HCT116 (cell line): ENCODE measurements at regions not wholly inside any gene's neighbourhood (a gene's known extent, or its start where the extent isn't known, plus 50 kb on each side); places are given as distances from the start of the nearest gene placed in this dataset.

ENCODE experiments used
- ATAC-seq: fragments of 200-7000 bp; cut with Tn5 transposase; 2 replicates; pipeline ENCODE4 v1.9.1; 2020; ENCODE audit warnings: mild to moderate bottlenecking, moderate library complexity
- BruUV-seq: library from RNA; stranded (reverse); fragments of 400-500 nt; replicated peaks from 2 replicates; lab custom pipeline; 2021; lab: Mats Ljungman, UMichigan
- CTCF ChIA-PET: fragments of 300-600 bp; sonication (Branson Sonifier 250); formaldehyde crosslinking; loops from one replicate; lab custom pipeline; 2021; ENCODE audit warnings: antibody characterized with exemption; lab: Charles Lee
- POLR2A ChIA-PET: fragments of 300-600, 350-600 bp; sonication (Branson Sonifier 250); formaldehyde crosslinking; loops from one replicate; lab custom pipeline; 2021; ENCODE audit warnings: antibody characterized with exemption; lab: Charles Lee
- RAD21 ChIA-PET, 2 experiments: fragments of 300-600 bp; sonication (Branson Sonifier 250); formaldehyde crosslinking; loops; one replicate each; lab custom pipeline; 2023; ENCODE audit warnings: low total read pairs in 2 of 2; ENCODE audit not compliant: uncharacterized antibody in 2 of 2, unreplicated experiment in 2 of 2, low non-redundant PET in 1 of 2; lab: Charles Lee
- DNase-seq: peaks from one replicate; pipeline ENCODE4 v3.0.0-alpha.2; 2010; ENCODE audit warnings: low read depth, low spot score
- H2AFZ ChIP-seq: fragments of 200-600 bp; shearing (Covaris generic), sonication (generic); 2 replicates; pipeline ENCODE4 v1.6.1; 2017; ENCODE audit warnings: low read depth, mixed run types, mixed read lengths, antibody characterized with exemption, low read length; ENCODE audit not compliant: poor library complexity, severe bottlenecking
- H3K27ac ChIP-seq: 2 replicates; pipeline ENCODE4 v1.5.1; 2012; ENCODE audit warnings: low read depth, low read length
- H3K27me3 ChIP-seq: fragments of 200-600 bp; sonication (generic); 2 replicates; pipeline ENCODE4 v1.6.1; 2016; ENCODE audit warnings: mixed run types, low read length, mixed read lengths; ENCODE audit not compliant: insufficient read depth
- H3K36me3 ChIP-seq, 2 experiments: fragments of 200-500 bp in 1 of 2; fragments of 200-600 bp in 1 of 2; sonication (Bioruptor generic) in 1 of 2; sonication (generic) in 1 of 2; 2 replicates each; pipeline versions ENCODE4 v1.5.1 to v1.6.1; 2014 to 2016; ENCODE audit warnings: low read length in 2 of 2, inconsistent platforms in 1 of 2, mixed read lengths in 1 of 2, mixed run types in 1 of 2; ENCODE audit not compliant: insufficient read depth in 2 of 2, control insufficient read depth in 1 of 2
- H3K4me1 ChIP-seq, 2 experiments: fragments of 200-600 bp in 1 of 2; sonication (generic) in 1 of 2; 2 replicates each; pipeline versions ENCODE4 v1.5.1 to v1.6.1; 2012 to 2017; ENCODE audit warnings: low read length in 2 of 2, inconsistent platforms in 1 of 2, mild to moderate bottlenecking in 1 of 2, mixed read lengths in 1 of 2, mixed run types in 1 of 2, moderate library complexity in 1 of 2; ENCODE audit not compliant: insufficient read depth in 2 of 2, control insufficient read depth in 1 of 2
- H3K4me2 ChIP-seq: fragments of 200-600 bp; sonication (generic); 2 replicates; pipeline ENCODE4 v1.6.1; 2017; ENCODE audit warnings: mixed run types, low read length, mixed read lengths
- H3K4me3 ChIP-seq, 2 experiments: fragments of 200-600 bp in 1 of 2; sonication (generic) in 1 of 2; replicated peaks in 1 of 2; 2 replicates each; pipeline ENCODE4 v1.5.1; 2011 to 2016; ENCODE audit warnings: low read length in 2 of 2, control low read depth in 1 of 2, low read depth in 1 of 2, mild to moderate bottlenecking in 1 of 2, mixed read lengths in 1 of 2, mixed run types in 1 of 2
- H3K79me2 ChIP-seq: fragments of 200-600 bp; sonication (generic); 2 replicates; pipeline ENCODE4 v1.6.1; 2017; ENCODE audit warnings: mild to moderate bottlenecking, mixed run types, low read length, moderate library complexity, mixed read lengths; ENCODE audit not compliant: insufficient read depth
- H3K9ac ChIP-seq: fragments of 200-600 bp; sonication (generic); 2 replicates; pipeline ENCODE4 v1.6.1; 2016; ENCODE audit warnings: low read length, mixed read lengths
- H3K9me2 ChIP-seq: fragments of 200-600 bp; sonication (generic), shearing (Covaris generic); 2 replicates; pipeline ENCODE4 v1.6.1; 2017; ENCODE audit warnings: mixed run types, mild to moderate bottlenecking, moderate library complexity; ENCODE audit not compliant: insufficient read depth
- H3K9me3 ChIP-seq, 2 experiments: fragments of 200-500 bp in 1 of 2; fragments of 200-600 bp in 1 of 2; sonication (Bioruptor generic) in 1 of 2; sonication (generic) in 1 of 2; 2 replicates each; pipeline ENCODE4 v1.6.1; 2014 to 2017; ENCODE audit warnings: low read length in 2 of 2, mixed read lengths in 2 of 2, inconsistent platforms in 1 of 2, low read depth in 1 of 2, mild to moderate bottlenecking in 1 of 2, mixed run types in 1 of 2, moderate library complexity in 1 of 2; ENCODE audit not compliant: control insufficient read depth in 1 of 2, insufficient read depth in 1 of 2
- H4K20me1 ChIP-seq: fragments of 200-600 bp; sonication (generic), shearing (Covaris generic); 2 replicates; pipeline ENCODE4 v1.6.1; 2017; ENCODE audit warnings: mixed run types, mild to moderate bottlenecking, moderate library complexity; ENCODE audit not compliant: insufficient read depth
- CBX3 ChIP-seq: IDR thresholded peaks from 2 replicates; pipeline ENCODE4 v1.6.1; 2012; ENCODE audit warnings: low read depth
- EGR1 ChIP-seq: IDR thresholded peaks from 2 replicates; pipeline ENCODE4 v1.6.1; 2012; ENCODE audit warnings: low read depth
- ELF1 ChIP-seq: IDR thresholded peaks from 2 replicates; pipeline ENCODE4 v1.6.1; 2012; ENCODE audit warnings: low read depth, borderline replicate concordance
- EZH2phosphoT487 ChIP-seq: fragments of 200-600 bp; IDR thresholded peaks from 2 replicates; pipeline ENCODE4 v1.6.1; 2018; ENCODE audit warnings: antibody characterized with exemption, borderline replicate concordance
- FOSL1 ChIP-seq: IDR thresholded peaks from 2 replicates; pipeline ENCODE4 v1.6.1; 2012; ENCODE audit warnings: low read depth
- POLR2A ChIP-seq: IDR thresholded peaks from 2 replicates; pipeline ENCODE4 v1.7.0; 2011; ENCODE audit warnings: borderline replicate concordance; ENCODE audit not compliant: insufficient read depth, insufficient read length; ENCODE audit errors: extremely low read depth
- SIN3A ChIP-seq: IDR thresholded peaks from 2 replicates; pipeline ENCODE4 v1.6.1; 2012; ENCODE audit warnings: low read depth
- SP1 ChIP-seq: IDR thresholded peaks from 2 replicates; pipeline ENCODE4 v1.6.1; 2012; ENCODE audit warnings: low read depth
- SRF ChIP-seq: IDR thresholded peaks from 2 replicates; pipeline ENCODE4 v1.6.1; 2012; ENCODE audit warnings: low read depth
- TCF7L2 ChIP-seq: IDR thresholded peaks from 2 replicates; pipeline ENCODE4 v1.7.0; 2011; ENCODE audit warnings: borderline replicate concordance, inconsistent platforms; ENCODE audit not compliant: insufficient read depth, insufficient read length; ENCODE audit errors: extremely low read depth
- YY1 ChIP-seq: IDR thresholded peaks from 2 replicates; pipeline ENCODE4 v1.6.1; 2011; ENCODE audit warnings: low read length, low read depth, moderate library complexity, mild to moderate bottlenecking; ENCODE audit not compliant: insufficient replicate concordance; ENCODE audit errors: extremely low read depth
- ZBTB33 ChIP-seq: IDR thresholded peaks from 2 replicates; pipeline ENCODE4 v1.6.1; 2011; ENCODE audit warnings: mild to moderate bottlenecking, low read length, moderate library complexity; ENCODE audit not compliant: insufficient replicate concordance; ENCODE audit errors: extremely low read depth
- ZFX ChIP-seq: fragments of 450-650 bp; IDR thresholded peaks from 2 replicates; pipeline ENCODE4 v1.6.1; 2017
- intact Hi-C: fragments of 100-400 bp; cut with micrococcal nuclease; formaldehyde crosslinking; loops from 2 replicates; pipeline ENCODE4 v1.10.0; 2022
- TF ChIP-seq, protein P1 (sequence below): IDR thresholded peaks from 2 replicates; pipeline ENCODE4 v1.6.1; 2012; ENCODE audit warnings: low read depth
- TF ChIP-seq, protein P2 (sequence below): IDR thresholded peaks from 2 replicates; pipeline ENCODE4 v1.6.1; 2012

DNA sequence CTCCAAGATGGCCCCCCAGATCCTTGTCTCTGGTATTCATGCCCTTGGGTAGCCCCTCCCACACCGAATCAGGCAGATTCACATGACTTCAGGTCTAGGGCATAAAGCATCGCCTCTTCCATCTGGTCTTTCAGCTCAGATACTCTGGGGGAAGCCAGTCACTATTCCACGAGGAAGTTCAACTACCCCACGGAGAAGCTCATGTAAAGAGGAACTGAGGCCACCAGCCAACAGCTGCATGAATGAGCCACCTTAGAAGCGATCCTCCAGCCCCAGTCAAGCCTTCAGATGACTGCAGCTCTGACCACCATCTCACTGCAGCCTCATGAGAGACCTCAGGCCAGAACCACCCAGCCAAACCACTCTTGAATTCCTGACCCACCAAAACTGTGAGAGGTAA is 54.1 kb downstream of the SOCS3 start:
- Histone ChIP-seq H3K9ac (no peak overlapping the region), H3K4me3 (no peak overlapping the region), H3K9me3 (peaks cover 0 to 7% of the 10 kb centered on the region in 2 experiments; a peak in 1 of 4 replicates), H3K27ac (no peak overlapping the region), H4K20me1 (no peaks in the 10 kb centered on the region), H2AFZ (no peak overlapping the region), H3K9me2 (no peaks in the 10 kb centered on the region), H3K4me1 (peaks cover 6 to 33% of the 10 kb centered on the region in 2 experiments), H3K36me3 (no peaks in the 10 kb centered on the region), H3K4me2 (no peak overlapping the region), H3K27me3 (no peaks in the 10 kb centered on the region), H3K79me2 (no peaks in the 10 kb centered on the region)
- ATAC-seq, result no peak
- POLR2A ChIA-PET, result interaction anchor here (1.5 kb wide), 1 partner anchor 9 kb away, joined by 7 read pairs; no protein-coding TSS in a partner anchor
- TF ChIP-seq, protein P1, sequence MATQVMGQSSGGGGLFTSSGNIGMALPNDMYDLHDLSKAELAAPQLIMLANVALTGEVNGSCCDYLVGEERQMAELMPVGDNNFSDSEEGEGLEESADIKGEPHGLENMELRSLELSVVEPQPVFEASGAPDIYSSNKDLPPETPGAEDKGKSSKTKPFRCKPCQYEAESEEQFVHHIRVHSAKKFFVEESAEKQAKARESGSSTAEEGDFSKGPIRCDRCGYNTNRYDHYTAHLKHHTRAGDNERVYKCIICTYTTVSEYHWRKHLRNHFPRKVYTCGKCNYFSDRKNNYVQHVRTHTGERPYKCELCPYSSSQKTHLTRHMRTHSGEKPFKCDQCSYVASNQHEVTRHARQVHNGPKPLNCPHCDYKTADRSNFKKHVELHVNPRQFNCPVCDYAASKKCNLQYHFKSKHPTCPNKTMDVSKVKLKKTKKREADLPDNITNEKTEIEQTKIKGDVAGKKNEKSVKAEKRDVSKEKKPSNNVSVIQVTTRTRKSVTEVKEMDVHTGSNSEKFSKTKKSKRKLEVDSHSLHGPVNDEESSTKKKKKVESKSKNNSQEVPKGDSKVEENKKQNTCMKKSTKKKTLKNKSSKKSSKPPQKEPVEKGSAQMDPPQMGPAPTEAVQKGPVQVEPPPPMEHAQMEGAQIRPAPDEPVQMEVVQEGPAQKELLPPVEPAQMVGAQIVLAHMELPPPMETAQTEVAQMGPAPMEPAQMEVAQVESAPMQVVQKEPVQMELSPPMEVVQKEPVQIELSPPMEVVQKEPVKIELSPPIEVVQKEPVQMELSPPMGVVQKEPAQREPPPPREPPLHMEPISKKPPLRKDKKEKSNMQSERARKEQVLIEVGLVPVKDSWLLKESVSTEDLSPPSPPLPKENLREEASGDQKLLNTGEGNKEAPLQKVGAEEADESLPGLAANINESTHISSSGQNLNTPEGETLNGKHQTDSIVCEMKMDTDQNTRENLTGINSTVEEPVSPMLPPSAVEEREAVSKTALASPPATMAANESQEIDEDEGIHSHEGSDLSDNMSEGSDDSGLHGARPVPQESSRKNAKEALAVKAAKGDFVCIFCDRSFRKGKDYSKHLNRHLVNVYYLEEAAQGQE, result no peak
- no peak for TF ChIP-seq EGR1
- no peak for TF ChIP-seq POLR2A
- no peak for TF ChIP-seq ZBTB33
- TF ChIP-seq, protein P2, sequence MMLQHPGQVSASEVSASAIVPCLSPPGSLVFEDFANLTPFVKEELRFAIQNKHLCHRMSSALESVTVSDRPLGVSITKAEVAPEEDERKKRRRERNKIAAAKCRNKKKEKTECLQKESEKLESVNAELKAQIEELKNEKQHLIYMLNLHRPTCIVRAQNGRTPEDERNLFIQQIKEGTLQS, result no peak
- TF ChIP-seq SIN3A, result no peak
- TF ChIP-seq YY1, result no peak
- no peak for TF ChIP-seq TCF7L2
- TF ChIP-seq FOSL1, result no peak
- TF ChIP-seq SP1, result no peak
- no peak for TF ChIP-seq EZH2phosphoT487
- TF ChIP-seq SRF, result no peak
- no peak for TF ChIP-seq ZFX
- no peak for TF ChIP-seq CBX3
- no peak for TF ChIP-seq ELF1
- CTCF ChIA-PET, result interaction anchor here (1.9 kb wide), 1 partner anchor 8 kb away, joined by 5 read pairs; no protein-coding TSS in a partner anchor
- no peak for DNase-seq
- RAD21 ChIA-PET, result no interaction called here
- no TSS peak for BruUV-seq
- intact Hi-C loops, result no loop called here
